ENCODE measurements at regions not wholly inside any gene's neighbourhood (a gene's known extent, or its start where the extent isn't known, plus 50 kb on each side); places are given as distances from the start of the nearest gene placed in this dataset.

GRCh38 chr10:111885046-111885445 is 298.5 kb downstream of the GPAM start:
- Histone ChIP-seq H4K5ac (ENCODE audit: insufficient read length, low read depth, low read length) (no peak overlapping the region), H3K23ac (ENCODE audit: insufficient read length, low read depth, low read length) (no peak overlapping the region), H3K56ac (ENCODE audit: insufficient read length, low read depth, low read length) (no peak overlapping the region), H3K18ac (ENCODE audit: insufficient read length, low read depth, low read length) (no peak overlapping the region), H2BK12ac (ENCODE audit: insufficient read length, low read depth, low read length) (no peak overlapping the region), H2BK5ac (ENCODE audit: insufficient read length, low read length) (no peak overlapping the region), H2AK5ac (ENCODE audit: insufficient read length, low read length) (no peak overlapping the region), H3T11ph (ENCODE audit: low read length) (no peak overlapping the region), H2BK20ac (ENCODE audit: low read depth, low read length, poor library complexity, severe bottlenecking) (no peak overlapping the region), H3K14ac (ENCODE audit: insufficient read depth, low read length) (no peak overlapping the region), H4K91ac (ENCODE audit: insufficient read length, low read depth, low read length) (no peak overlapping the region), H3K79me2 (ENCODE audit: insufficient read depth, low read length) (no peaks in the 10 kb centered on the region), H2AFZ (ENCODE audit: low read length) (no peak overlapping the region), H3K23me2 (ENCODE audit: insufficient read length, low read depth, low read length, poor library complexity, severe bottlenecking) (no peaks in the 10 kb centered on the region), H3K9me3 (ENCODE audit: control insufficient read depth, low read depth, low read length) (no peaks in the 10 kb centered on the region), H3K79me1 (ENCODE audit: insufficient read depth, low read depth, low read length, poor library complexity, severe bottlenecking) (no peaks in the 10 kb centered on the region), H3K4me2 (ENCODE audit: insufficient read depth, insufficient read length, low read length) (no peak overlapping the region), H3K27me3 (ENCODE audit: insufficient read depth, low read length) (no peaks in the 10 kb centered on the region), H3K9ac (ENCODE audit: extremely low read depth, insufficient read length, low read length) (no peak overlapping the region), H3K27ac (ENCODE audit: insufficient read length, low read depth, low read length) (no peak overlapping the region), H2BK15ac (ENCODE audit: low read depth, low read length) (no peak overlapping the region), H2BK120ac (ENCODE audit: low read depth, low read length, poor library complexity, severe bottlenecking) (no peak overlapping the region), H4K8ac (replicated peaks; ENCODE audit: insufficient read length, low read depth, low read length) (no peak overlapping the region), H4K20me1 (ENCODE audit: control insufficient read depth, insufficient read depth, insufficient read length) (no peaks in the 10 kb centered on the region), H3K4ac (ENCODE audit: low read depth, low read length) (no peak overlapping the region), H3K4me1 (ENCODE audit: insufficient read depth, low read length) (0 out of 2 replicates have a peak, but pooled peaks cover 3% of the 10 kb centered on the region)
- H3K4me1 Mint-ChIP-seq: peaks cover 6 to 9% of the 10 kb centered on the region in 2 experiments
- H3K27me3 Mint-ChIP-seq (ENCODE audit: low read depth): peaks cover 2% of the 10 kb centered on the region; the same call in 1 of the 2 replicates
- H3K36me3 Mint-ChIP-seq (ENCODE audit: insufficient read depth in 1 of 3, low read depth in 3 of 3): peaks cover 15 to 23% (median 19%) of the 10 kb centered on the region in 3 experiments
- no peak for DNase-seq
- H3K27ac Mint-ChIP-seq: no peak overlapping the region
- peaks cover 20 to 28% of the 10 kb centered on the region in 2 experiments for H3K9me3 Mint-ChIP-seq
- no peak overlapping the region for H3K4me3 Mint-ChIP-seq
- no CpG with 5 or more reads among the region's 1 CpG for WGBS (ENCODE audit: extremely low coverage, insufficient read length, low lambda C conversion rate)
- TF ChIP-seq, protein P1, sequence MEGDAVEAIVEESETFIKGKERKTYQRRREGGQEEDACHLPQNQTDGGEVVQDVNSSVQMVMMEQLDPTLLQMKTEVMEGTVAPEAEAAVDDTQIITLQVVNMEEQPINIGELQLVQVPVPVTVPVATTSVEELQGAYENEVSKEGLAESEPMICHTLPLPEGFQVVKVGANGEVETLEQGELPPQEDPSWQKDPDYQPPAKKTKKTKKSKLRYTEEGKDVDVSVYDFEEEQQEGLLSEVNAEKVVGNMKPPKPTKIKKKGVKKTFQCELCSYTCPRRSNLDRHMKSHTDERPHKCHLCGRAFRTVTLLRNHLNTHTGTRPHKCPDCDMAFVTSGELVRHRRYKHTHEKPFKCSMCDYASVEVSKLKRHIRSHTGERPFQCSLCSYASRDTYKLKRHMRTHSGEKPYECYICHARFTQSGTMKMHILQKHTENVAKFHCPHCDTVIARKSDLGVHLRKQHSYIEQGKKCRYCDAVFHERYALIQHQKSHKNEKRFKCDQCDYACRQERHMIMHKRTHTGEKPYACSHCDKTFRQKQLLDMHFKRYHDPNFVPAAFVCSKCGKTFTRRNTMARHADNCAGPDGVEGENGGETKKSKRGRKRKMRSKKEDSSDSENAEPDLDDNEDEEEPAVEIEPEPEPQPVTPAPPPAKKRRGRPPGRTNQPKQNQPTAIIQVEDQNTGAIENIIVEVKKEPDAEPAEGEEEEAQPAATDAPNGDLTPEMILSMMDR (conservative IDR thresholded peaks at IDR 0.05): no peak
